CD4-positive, alpha-beta T cell (primary cell): ENCODE measurements at regions not wholly inside any gene's neighbourhood (a gene's known extent, or its start where the extent isn't known, plus 50 kb on each side); places are given as distances from the start of the nearest gene placed in this dataset.

Experiments used
- ATAC-seq: fragments of 200-7000 bp; cut with Tn5 transposase; one replicate; pipeline ENCODE4 v1.10.0; 2022; ENCODE audit warnings: mild to moderate bottlenecking; ENCODE audit not compliant: poor library complexity
- CTCF ChIA-PET: fragments of 350-600 bp; sonication (Branson Sonifier 250); formaldehyde crosslinking; loops from one replicate; lab custom pipeline; 2021; ENCODE audit warnings: antibody characterized with exemption, inconsistent platforms; lab: Charles Lee
- POLR2A ChIA-PET: fragments of 350-600 bp; sonication (Branson Sonifier 250); formaldehyde crosslinking; loops from one replicate; lab custom pipeline; 2021; ENCODE audit warnings: antibody characterized with exemption, inconsistent platforms; lab: Charles Lee
- DNase-seq, 14 experiments: peaks; one replicate each; pipeline ENCODE4 v3.0.0-alpha.2; 2013 to 2020; ENCODE audit warnings: mixed read lengths in 2 of 14
- H3K27ac ChIP-seq, 2 donors: one replicate each; pipeline versions ENCODE4 v1.5.1 to v1.7.0; 2013; ENCODE audit warnings: low read length in 2 of 2, low read depth in 1 of 2, mild to moderate bottlenecking in 1 of 2
- H3K27me3 ChIP-seq, 2 experiments: 1 replicate in 1 of 2; 2 replicates in 1 of 2; pipeline versions ENCODE4 v1.6.1 to v1.7.0; 2013; ENCODE audit warnings: low read length in 2 of 2, control low read depth in 1 of 2, mild to moderate bottlenecking in 1 of 2, moderate library complexity in 1 of 2; ENCODE audit not compliant: insufficient read depth in 2 of 2, control insufficient read depth in 1 of 2
- H3K36me3 ChIP-seq: one replicate; pipeline ENCODE4 v1.6.1; 2013; ENCODE audit warnings: low read length, control low read depth; ENCODE audit not compliant: insufficient read depth
- H3K4me1 ChIP-seq: one replicate; pipeline ENCODE4 v1.6.1; 2013; ENCODE audit warnings: low read length, control low read depth; ENCODE audit not compliant: insufficient read depth
- H3K4me3 ChIP-seq: one replicate; pipeline ENCODE4 v1.5.1; 2013; ENCODE audit warnings: mild to moderate bottlenecking, low read length, moderate library complexity
- H3K9me3 ChIP-seq, 2 experiments: 1 replicate in 1 of 2; 2 replicates in 1 of 2; pipeline versions ENCODE4 v1.6.1 to v1.7.0; 2013; ENCODE audit warnings: low read length in 2 of 2, mild to moderate bottlenecking in 2 of 2, control low read depth in 1 of 2, moderate library complexity in 1 of 2; ENCODE audit not compliant: control insufficient read depth in 1 of 2, insufficient read depth in 1 of 2
- H3K27ac Mint-ChIP-seq: one replicate; pipeline ENCODE4 v1.8.0; 2020; ENCODE audit warnings: mixed read lengths
- H3K27me3 Mint-ChIP-seq: one replicate; pipeline ENCODE4 v1.8.0; 2021; ENCODE audit warnings: mixed read lengths
- H3K36me3 Mint-ChIP-seq: one replicate; pipeline ENCODE4 v1.8.0; 2021; ENCODE audit warnings: low read depth, mixed read lengths
- H3K4me1 Mint-ChIP-seq: one replicate; pipeline ENCODE4 v1.8.0; 2021; ENCODE audit warnings: low read depth, mixed read lengths
- H3K4me3 Mint-ChIP-seq: one replicate; pipeline ENCODE4 v1.8.0; 2020; ENCODE audit warnings: mild to moderate bottlenecking, mixed read lengths
- H3K9me3 Mint-ChIP-seq: one replicate; pipeline ENCODE4 v1.8.0; 2020; ENCODE audit warnings: mixed read lengths
- intact Hi-C, 2 experiments: fragments of 100-400 bp; cut with DNase I in 1 of 2; cut with micrococcal nuclease in 1 of 2; formaldehyde crosslinking; loops; one replicate each; pipeline versions ENCODE4 v1.15.1 to v1.9.0; 2023 to 2025; cut with DNase I, micrococcal nuclease
- TF ChIP-seq, protein P1 (sequence below): fragments of 200-600 bp; IDR thresholded peaks from one replicate; pipeline ENCODE4 v1.8.0; 2022; ENCODE audit warnings: antibody characterized with exemption, mild to moderate bottlenecking

- intact Hi-C loops = no loop called here
- H3K4me1 ChIP-seq = no peaks in the 10 kb centered on the region
- no peak overlapping the region for H3K27ac ChIP-seq
- H3K27me3 ChIP-seq = no peaks in the 10 kb centered on the region
- Mint-ChIP-seq H3K4me3 (no peak overlapping the region), H3K27ac (no peak overlapping the region), H3K27me3 (no peaks in the 10 kb centered on the region), H3K4me1 (no peaks in the 10 kb centered on the region), H3K9me3 (peaks cover 2% of the 10 kb centered on the region), H3K36me3 (no peaks in the 10 kb centered on the region)
- peaks cover 0 to 15% of the 10 kb centered on the region in 2 experiments for H3K9me3 ChIP-seq
- CTCF ChIA-PET = no interaction called here
- H3K36me3 ChIP-seq = no peaks in the 10 kb centered on the region
- POLR2A ChIA-PET = no interaction called here
- DNase-seq (no peak), ATAC-seq (no peak)
- no peak overlapping the region for H3K4me3 ChIP-seq
- TF ChIP-seq, protein P1, sequence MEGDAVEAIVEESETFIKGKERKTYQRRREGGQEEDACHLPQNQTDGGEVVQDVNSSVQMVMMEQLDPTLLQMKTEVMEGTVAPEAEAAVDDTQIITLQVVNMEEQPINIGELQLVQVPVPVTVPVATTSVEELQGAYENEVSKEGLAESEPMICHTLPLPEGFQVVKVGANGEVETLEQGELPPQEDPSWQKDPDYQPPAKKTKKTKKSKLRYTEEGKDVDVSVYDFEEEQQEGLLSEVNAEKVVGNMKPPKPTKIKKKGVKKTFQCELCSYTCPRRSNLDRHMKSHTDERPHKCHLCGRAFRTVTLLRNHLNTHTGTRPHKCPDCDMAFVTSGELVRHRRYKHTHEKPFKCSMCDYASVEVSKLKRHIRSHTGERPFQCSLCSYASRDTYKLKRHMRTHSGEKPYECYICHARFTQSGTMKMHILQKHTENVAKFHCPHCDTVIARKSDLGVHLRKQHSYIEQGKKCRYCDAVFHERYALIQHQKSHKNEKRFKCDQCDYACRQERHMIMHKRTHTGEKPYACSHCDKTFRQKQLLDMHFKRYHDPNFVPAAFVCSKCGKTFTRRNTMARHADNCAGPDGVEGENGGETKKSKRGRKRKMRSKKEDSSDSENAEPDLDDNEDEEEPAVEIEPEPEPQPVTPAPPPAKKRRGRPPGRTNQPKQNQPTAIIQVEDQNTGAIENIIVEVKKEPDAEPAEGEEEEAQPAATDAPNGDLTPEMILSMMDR = no peak
Observed at GRCh38 chr1:195788721-195789120, 819.5 kb downstream of the KCNT2 start.

GRCh38 chr1:195785830-195786229, 822.4 kb downstream of the KCNT2 start:
- intact Hi-C loops = no loop called here
- no peak overlapping the region for H3K27ac Mint-ChIP-seq
- CTCF ChIA-PET = no interaction called here

GRCh38 chr1:195773931-195774330, 834.3 kb downstream of the KCNT2 start:
- ChIA-PET CTCF (no interaction called here), POLR2A (no interaction called here)
- intact Hi-C loops = no loop called here
- Histone ChIP-seq H3K27ac (no peak overlapping the region), H3K4me1 (no peaks in the 10 kb centered on the region), H3K27me3 (no peaks in the 10 kb centered on the region), H3K36me3 (no peaks in the 10 kb centered on the region), H3K9me3 (no peaks in the 10 kb centered on the region), H3K4me3 (no peak overlapping the region)
- ATAC-seq (no peak), DNase-seq (no peak)
- TF ChIP-seq, protein P1 = no peak
- H3K27ac Mint-ChIP-seq = no peak overlapping the region
- no peaks in the 10 kb centered on the region for H3K9me3 Mint-ChIP-seq
- H3K4me3 Mint-ChIP-seq = no peak overlapping the region
- no peaks in the 10 kb centered on the region for H3K4me1 Mint-ChIP-seq
- H3K27me3 Mint-ChIP-seq = no peaks in the 10 kb centered on the region
- H3K36me3 Mint-ChIP-seq = no peaks in the 10 kb centered on the region

More at GRCh38 chr1:195785830-195786229, 822.4 kb downstream of the KCNT2 start:
- H3K36me3 Mint-ChIP-seq = no peaks in the 10 kb centered on the region
- no peaks in the 10 kb centered on the region for H3K27me3 Mint-ChIP-seq
- no peak overlapping the region for H3K4me3 Mint-ChIP-seq
- no peak for ATAC-seq
- no peaks in the 10 kb centered on the region for H3K4me1 ChIP-seq
- H3K36me3 ChIP-seq = no peaks in the 10 kb centered on the region
- POLR2A ChIA-PET = no interaction called here
- peaks cover 0 to 7% of the 10 kb centered on the region in 2 experiments for H3K9me3 ChIP-seq
- H3K27me3 ChIP-seq = no peaks in the 10 kb centered on the region
- H3K27ac ChIP-seq = no peak overlapping the region
- no peak overlapping the region for H3K4me3 ChIP-seq
- H3K4me1 Mint-ChIP-seq = no peaks in the 10 kb centered on the region
- no peak for DNase-seq
- peaks cover 2% of the 10 kb centered on the region for H3K9me3 Mint-ChIP-seq
- TF ChIP-seq, protein P1 = no peak
